ENCODE measurements at regions not wholly inside any gene's neighbourhood (a gene's known extent, or its start where the extent isn't known, plus 50 kb on each side); places are given as distances from the start of the nearest gene placed in this dataset.
A peak's percentile ranks its signal among the peaks of the same experiment; 100 is the strongest.

DNA sequence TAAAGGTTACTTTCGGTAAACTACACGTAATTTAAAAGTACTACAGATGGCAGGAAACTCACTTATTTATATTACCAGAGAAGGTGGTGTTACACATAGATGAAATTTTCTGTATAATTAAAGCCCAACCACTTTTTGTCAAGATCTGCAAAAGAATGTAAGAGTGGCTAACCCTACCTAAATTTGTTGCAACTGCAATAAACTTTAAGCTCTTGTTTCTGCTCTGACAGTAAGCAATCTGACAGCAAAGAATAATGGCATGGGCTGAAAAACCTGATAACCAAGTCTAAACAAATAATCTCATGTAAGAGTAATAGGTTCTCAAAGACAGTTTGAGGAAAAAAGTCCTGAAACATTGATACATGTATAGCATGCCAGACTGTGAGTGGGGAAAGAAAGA is 897.3 kb downstream of the TUSC7 start:
- DNase-seq (ENCODE audit: low read depth, low spot score): no peak

DNA sequence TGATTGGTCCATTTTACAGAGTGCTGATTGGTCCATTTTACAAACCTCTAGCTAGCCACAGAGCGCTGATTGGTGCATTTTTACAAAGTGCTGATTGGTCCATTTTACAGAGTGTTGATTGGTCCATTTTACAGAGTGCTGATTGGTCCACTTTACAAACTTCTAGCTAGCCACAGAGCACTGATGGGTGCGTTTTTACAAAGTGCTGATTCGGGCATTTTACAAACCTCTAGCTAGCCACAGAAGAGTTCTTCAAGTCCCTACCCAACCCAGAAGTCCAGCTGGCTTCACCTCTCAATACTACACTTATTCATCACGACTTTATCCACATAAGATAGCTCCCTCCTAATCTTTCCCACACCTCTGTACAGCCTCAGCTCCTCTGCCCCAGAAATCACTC is 899.8 kb downstream of the TUSC7 start:
- no peak for DNase-seq (ENCODE audit: low read depth, low spot score)

DNA sequence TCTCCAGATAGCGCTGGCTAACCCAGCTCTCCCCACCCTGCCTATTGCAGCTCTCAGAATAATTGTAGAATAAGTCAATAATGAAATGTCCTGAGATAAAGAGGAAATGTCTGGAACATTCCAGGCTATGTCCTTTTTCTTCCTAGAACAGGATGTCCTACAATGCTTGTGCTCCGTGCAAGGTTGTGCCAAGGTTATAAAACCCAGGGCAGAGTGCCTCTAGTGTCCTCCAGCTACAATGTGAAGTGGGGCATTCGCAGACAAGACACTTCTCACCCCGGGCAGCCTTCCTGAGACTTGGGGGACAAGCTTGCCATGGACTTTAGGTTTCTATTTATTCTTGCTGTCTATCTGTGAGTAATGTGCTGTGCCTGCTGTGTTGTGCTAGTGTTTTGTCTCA is 900.6 kb downstream of the TUSC7 start:
- DNase-seq (ENCODE audit: low read depth, low spot score): no peak

DNA sequence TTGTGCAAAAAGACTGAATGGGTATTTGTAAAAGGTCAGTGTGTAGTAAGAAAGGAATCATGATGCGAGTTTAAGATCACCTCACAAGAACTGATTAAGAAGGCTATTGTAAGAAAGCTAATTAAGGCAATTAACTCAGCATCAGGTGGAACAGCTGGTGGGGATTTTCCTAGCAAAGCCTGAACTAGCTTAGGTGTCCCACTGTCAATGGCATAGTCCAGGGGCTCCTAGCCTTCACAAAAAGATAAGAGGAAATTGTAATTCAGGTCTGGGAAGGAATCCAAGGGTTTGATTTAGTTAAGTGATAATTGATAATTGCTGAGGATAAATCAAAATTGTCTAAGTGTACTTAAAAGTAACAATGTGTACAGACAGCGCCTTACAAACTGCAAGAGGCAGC is 901.6 kb downstream of the TUSC7 start:
- DNase-seq (ENCODE audit: low read depth, low spot score): no peak

DNA sequence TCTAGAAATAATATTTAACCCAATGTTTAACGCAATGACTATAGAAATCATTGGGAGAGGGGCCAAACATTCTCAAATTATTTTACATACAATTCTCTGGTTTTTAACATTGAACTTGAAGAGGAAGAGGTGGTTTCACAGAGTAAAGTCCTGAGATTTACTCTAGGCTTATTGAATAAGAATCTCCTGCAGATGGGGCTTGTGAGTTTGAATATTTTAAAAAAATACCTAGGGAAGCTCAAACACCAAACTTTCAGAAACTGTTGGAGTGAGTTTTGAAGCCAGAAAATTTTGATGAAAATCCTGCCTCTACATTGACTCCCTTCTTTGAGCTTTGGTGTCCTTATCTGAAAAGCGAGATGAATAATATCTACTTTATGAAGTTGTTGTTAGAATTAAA is 906.6 kb downstream of the TUSC7 start:
- no peak for DNase-seq (ENCODE audit: low read depth, low spot score)

DNA sequence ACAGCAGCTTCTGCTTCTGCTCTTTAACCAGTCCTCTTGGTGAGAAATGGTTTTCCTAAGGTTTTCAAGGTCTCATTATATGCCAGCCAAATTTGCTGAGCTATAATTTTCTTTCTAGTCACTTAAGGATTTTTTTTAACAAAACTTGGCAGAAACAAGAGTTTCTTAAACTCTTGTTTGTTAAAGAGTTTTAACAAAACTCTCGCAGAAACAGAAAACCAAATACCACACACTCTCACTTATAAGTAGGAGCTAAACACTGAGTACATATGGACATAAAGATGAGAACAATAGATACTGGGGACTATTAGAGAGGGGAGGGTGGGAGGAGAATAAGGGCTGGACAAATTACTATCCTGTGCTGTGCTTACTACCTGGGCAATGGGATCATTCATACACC is 908.3 kb downstream of the TUSC7 start:
- DNase-seq (ENCODE audit: low read depth, low spot score): no peak

DNA sequence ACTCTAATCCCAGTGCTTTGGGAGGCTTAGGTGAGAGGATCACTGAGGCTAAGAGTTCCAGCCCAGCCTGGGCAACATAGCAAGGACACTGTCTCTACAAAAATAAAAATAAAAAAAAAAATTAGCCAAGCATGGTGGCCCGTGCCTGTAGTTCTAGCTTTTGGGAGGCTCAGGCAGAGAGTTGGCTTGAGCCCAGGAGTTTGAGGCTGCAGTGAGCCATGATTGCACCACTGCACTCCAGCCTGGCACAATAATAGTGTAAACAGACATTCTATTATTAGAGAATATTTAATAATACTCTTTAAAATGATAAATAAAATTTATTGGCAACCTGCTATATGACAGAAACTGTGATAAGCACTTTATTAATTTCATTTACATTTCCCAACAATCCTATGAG is 908.9 kb downstream of the TUSC7 start:
- DNase-seq (ENCODE audit: low read depth, low spot score): no peak

DNA sequence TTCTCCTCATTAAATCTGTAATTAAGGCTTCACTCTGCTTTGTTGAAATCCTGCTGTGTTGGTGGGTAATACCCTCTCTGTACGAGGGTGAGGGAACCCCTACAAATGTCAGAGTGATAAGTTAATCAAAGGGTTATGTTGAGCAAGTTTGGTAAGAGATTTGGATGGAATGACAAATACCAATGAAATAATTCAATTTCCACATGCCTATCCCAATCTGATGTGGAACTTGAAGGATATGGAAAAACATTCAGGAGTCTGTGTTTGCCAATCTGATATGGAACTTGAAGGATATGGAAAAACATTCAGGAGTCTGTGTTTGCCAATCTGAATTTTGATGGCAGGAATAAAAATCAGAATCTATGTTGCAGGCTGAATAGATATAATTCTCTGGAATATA is 910.2 kb downstream of the TUSC7 start:
- no peak for DNase-seq (ENCODE audit: low read depth, low spot score)

DNA sequence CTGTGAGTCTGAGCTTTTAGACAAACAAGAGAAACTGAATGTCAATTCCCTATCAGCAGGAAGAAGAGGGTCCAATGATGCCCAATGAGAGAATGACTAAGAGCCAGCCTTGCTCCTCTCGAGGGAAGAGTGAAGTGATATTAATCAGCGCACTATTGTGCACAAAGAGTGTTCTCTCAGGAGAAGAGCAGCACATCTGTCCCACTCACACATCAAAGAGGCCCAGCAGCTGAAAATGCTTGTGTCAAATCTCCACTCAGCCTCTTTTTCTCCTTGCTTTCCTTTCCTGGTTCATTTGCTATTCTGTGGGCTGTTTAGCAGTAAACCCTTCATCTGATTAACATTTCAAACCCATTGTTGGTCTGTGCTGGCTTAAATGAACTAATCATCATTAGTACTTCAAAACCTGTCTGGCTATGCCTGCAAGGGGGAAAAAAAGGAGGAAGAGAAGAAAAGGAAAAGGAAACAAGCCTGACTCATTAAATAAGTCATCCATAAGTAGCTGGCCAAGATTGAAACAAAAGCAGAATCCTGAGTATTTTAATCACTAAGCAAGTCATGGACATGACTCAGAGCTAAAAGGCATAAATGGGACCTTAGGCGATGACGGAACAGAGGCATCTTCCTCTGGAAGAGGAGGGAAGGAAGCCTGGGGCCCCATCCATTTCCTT is 912.7 kb downstream of the TUSC7 start:
- no peak for DNase-seq (ENCODE audit: low read depth, low spot score)

DNA sequence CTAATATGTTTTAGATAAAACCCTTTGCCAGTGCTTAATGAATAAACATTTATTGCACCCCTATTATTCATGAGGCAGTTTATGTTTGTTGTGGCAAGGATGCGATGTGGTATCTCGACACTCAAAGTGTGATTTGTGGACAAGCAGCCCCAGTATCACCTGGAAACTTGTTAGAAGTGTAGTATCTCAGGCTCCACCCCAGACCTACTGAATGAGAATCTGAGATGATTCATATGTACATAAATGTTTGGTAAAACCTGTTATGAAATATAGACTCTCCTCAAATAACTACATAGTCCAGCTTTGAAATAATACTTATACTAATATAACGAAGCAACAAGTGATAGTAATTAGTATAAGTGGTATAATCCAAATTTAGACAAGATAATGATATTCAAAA is 914.8 kb downstream of the TUSC7 start:
- DNase-seq (ENCODE audit: low read depth, low spot score): no peak

DNA sequence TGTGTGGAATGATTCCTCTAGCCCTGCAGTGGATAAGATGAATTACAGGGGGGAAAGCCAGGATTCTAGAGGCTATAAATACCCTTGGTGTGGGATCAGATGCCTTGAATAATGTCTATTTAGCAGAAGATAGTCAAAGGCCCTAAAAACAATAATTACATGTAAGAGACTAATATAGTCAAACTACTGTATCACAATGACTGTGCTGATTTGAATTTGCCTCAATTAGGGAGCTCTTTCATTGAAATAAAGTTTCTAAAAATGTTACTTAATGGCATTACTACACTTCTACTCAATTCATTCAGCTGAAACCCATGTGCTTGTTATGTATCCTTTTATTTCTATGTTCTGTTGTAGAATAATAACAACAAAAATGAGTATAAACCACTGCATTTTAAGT is 915.6 kb downstream of the TUSC7 start:
- DNase-seq (ENCODE audit: low read depth, low spot score): no peak

DNA sequence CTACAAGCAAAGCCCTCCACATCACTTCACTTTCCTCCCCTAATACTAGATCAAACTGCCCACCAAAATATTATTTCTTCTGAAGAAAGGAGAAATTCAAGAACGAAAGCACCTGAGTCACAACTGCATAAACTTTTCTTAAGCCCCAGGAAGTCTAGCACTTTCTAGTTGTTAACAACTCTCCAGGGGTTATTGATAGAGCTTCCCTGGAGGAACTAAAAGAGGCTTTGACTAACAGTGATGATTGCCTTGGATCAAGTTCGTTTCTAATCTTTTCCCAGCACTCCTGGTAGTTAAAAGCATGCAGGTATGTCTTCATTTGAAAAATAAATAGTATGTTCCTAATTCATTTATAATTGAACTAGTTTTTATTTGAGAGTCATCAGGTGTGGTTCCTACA is 917.0 kb downstream of the TUSC7 start:
- no peak for DNase-seq (ENCODE audit: low read depth, low spot score)

DNA sequence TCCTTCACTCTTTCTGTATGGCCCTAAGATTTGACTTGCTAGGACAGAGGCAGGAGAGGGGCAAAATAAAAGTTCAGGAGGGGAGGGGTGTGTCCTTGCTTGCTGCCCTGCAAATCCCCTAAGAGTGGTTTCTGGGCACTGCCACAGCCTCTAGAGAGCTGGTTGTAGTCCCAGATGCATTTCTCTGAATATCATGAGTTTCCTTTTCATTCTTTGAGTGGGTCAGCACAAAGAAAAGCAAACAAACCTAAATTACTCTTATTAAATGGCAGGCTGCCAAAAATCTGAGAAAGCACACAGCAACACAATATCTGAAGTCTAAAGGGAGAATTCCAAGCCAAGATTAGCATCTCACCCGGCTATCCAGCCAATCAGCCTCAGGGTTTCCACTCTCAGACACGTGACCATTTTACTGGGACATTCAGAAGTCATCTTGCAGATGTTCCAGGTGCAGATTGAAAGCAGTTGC is 919.3 kb downstream of the TUSC7 start:
- DNase-seq (ENCODE audit: low read depth, low spot score): peak; percentile 86

DNA sequence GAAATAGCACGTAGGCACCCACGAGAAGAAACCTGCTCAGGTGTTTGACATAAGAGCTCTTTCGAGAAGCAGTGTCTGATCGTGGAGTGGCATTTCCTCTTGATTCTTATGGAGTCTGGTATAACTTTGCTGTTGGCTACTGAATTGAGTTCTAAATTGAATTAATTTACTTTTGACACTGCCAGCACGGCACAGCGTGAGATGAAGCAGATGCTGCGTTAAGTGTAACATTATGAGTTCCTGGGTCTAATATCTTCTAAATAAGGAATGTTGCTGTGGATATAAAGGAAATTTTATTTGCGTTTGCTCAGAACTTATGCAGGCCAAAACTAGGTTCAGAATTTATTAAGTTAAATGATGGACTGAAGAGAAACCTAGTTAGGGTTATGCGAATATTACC is 919.9 kb downstream of the TUSC7 start:
- DNase-seq (ENCODE audit: low read depth, low spot score): no peak

DNA sequence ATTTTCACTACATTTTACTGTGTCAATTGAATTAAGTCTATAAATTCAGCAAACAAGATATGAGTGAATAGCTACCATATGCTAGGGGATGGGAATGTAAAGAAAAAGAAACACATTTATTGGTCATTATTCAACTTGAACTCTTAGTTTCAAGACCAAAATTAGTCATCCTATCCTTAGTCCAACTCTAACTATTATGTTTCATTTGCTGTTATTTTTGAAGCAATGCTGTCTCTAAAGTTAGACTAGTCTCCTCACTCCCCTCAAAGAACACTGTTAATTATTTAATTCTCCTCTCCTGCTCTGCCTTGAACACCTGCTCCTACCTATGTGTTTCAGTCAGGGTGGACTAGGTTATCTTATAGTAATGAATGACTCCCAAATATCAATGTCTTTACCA is 920.9 kb downstream of the TUSC7 start:
- DNase-seq (ENCODE audit: low read depth, low spot score): no peak

DNA sequence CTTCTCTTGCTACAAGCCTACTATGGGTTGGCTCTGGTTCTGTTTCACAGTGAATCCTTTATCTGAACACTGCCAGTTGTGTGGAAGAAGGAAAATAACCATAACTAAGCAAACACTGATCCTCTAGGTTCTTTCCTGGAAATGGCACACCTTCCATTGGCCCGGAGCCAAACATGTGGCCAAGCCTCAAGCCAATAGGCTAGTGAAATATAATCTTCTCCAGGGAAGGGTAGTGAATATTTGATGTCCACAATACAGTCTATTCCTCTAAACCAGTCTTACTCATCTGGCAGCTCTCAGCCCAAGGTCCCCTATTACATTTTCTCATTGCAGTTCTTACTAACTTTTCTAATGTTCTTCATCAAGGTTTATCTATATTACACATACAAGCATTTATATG is 921.3 kb downstream of the TUSC7 start:
- no peak for DNase-seq (ENCODE audit: low read depth, low spot score)

DNA sequence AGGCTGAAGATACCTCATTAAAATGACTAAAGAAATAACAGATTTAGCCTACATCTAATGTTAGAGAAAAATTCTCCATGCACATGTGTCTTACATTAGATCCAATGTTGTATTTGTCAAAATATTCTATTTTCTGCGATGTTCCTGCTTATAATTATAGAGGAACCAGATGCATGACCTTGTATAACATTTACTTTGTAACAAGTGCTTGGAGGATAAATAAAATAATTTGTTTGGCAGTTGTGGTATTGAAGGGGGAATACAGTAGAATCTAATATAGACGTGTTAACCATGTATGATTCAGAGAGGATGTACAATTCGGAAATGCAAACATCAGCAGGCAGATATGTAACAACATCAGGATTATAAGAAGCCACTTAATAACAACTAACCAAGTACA is 922.2 kb downstream of the TUSC7 start:
- no peak for DNase-seq (ENCODE audit: low read depth, low spot score)

DNA sequence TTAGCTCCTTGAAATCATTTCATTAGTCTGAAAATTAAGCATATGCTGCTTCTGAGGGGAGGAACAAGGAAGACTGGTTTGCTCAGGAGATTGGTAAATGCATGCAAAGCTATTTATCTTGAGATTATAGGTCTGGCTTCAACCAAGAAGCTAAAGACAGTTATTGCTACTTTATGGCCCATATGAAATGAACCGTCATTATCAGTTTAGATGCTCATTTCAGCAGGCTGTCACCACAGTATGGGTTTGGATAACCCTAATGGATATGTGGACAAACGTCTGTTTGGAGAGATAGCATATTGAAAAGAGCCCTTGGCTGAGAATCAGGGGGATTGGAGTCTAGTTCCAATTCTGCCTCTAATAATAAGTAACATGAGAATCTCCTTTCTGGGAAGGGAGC is 922.6 kb downstream of the TUSC7 start:
- DNase-seq (ENCODE audit: low read depth, low spot score): no peak

DNA sequence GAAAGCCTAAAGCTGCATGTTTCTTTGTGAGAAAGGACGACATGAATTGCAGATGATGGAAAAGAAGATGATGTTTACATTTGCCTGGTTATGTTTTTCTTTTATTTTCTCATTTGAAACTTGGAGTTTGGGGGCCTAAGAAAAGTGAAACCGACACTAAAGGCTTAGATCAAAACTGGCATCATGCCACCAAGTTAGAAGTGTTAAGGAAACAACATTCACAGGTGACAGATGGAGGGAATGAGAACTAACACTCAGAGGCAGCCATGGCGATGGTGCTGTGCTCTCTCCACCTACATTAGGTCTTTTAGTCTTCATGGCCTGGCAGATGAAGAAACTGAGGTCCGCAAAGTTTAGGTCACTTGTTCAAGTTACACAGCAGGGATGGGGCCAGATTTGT is 923.6 kb downstream of the TUSC7 start:
- DNase-seq (ENCODE audit: low read depth, low spot score): no peak

DNA sequence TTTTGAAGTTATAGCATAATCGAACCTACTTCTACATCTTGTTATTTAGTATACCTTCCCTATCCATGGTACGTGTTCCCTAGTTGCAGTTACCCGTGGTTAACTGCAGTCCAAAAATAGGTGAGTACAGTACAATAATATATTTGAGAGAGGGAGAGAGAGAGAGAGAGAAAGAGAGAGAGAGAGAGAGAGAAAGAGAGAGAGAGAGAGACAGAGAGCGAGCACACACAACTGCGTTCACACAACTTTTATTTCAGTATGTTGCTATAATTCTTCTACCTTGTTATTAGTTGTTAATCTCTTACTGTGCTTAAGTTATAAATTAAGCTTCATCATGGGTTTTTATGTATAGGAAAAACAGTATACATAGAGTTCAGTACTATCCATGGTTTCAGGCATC is 928.1 kb downstream of the TUSC7 start:
- DNase-seq (ENCODE audit: low read depth, low spot score): no peak

DNA sequence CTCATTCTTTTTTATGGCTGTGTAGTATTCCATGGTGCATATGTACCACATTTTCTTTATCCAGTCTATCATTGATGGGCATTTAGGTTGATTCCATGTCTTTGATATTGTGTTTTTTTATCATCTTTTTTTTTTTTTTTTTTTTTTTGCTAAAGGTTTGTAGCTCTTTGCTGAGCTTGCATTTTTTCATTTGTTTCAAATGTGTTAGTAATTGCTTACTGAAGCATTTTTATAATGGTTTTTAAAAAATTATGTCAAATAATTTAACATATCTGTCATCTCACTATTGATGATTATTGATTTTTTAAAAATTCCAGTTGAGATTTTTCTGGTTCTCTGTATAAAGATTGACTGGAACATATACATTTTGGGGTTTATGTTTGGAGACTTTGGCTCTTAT is 934.6 kb downstream of the TUSC7 start:
- DNase-seq (ENCODE audit: low read depth, low spot score): no peak

DNA sequence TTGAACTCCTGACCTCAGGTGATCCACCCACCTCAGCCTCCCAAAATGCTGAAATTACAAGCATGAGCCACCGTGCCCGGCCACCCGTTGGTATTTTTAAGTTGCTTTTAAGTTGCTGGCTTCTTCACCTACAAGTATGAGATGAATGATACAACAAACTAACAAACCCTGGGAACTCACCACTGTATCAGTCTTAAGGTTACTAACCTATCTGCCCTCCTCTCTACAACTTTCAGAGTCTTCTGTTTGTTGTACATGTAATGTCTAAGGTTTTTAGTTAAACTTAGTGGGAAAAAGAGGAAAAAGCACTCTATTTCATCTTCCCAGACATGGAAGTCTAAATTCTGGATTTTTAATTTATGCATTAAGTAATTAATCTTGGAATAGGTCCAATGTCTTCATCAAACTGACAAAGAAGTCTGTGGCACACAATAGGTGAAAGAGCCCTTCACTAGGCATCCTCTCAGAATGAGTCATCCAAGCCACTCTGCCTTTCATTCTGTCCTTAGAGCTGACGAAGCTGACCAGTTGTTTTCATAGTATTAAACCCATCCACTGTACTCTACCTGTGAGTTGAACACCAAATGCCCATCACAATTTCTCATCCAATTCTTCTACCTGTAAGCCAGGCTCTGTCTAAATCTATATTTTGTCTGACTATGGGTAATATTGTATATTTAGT is 936.1 kb downstream of the TUSC7 start:
- no peak for DNase-seq (ENCODE audit: low read depth, low spot score)

DNA sequence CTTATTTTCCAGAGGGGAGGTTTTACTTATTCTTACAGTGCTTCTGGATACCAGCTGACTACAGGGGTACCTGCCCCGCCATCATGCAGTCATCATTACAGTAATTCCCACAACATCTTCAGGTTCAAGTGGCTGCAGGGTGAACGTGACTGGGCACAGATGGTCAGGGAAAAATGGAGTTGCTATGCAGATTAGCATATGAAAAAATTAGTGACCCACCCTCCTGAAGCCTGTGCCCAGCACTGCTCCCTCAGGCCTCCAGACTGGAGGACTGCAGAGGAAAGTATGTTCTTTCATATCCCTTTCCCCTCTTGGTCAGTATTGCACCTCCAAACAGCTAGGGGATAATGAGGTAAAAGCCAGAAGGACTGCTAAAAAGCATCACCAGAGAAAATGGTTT is 937.9 kb downstream of the TUSC7 start:
- DNase-seq (ENCODE audit: low read depth, low spot score): no peak

DNA sequence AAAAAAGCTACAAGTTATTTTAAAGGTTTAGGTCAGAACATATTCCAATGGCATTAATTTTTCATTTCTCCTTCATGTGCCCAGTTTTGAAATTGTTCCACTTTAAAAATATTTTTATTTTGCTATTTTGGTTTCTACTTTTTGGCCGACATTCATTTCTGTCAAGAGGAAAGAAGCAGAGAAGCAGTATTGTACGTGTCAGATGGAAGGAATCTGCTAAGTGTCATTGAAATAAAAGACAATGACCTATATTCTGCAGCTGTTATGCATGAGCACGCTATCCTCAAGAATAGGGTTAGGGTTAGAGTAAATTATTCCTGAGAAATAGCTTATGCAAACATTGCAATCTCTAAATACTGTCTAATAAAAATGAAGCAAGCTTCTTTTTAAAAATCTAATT is 941.7 kb downstream of the TUSC7 start:
- DNase-seq (ENCODE audit: low read depth, low spot score): no peak

Data from brain pericyte (primary cell).